GM21786 (cell line): ENCODE measurements at regions not wholly inside any gene's neighbourhood (a gene's known extent, or its start where the extent isn't known, plus 50 kb on each side); places are given as distances from the start of the nearest gene placed in this dataset.
A peak's percentile ranks its signal among the peaks of the same experiment; 100 is the strongest.

Source experiments
- ATAC-seq: cut with Tn5 transposase; IDR thresholded peaks from one replicate; pipeline ENCODE4 v1.9.1; 2021; ENCODE audit not compliant: unreplicated experiment

GRCh38 chr13:89750371-89750770, 1597.1 kb upstream of the MIR17HG start:
- no peak for ATAC-seq

GRCh38 chr13:89751432-89751930, 1596.0 kb upstream of the MIR17HG start:
- ATAC-seq, result no peak

GRCh38 chr13:89752394-89752793, 1595.1 kb upstream of the MIR17HG start:
- no peak for ATAC-seq

- ATAC-seq, result peak; percentile 71
Measured at GRCh38 chr13:89755729-89756492, 1591.6 kb upstream of the MIR17HG start.

GRCh38 chr13:89763005-89763404, 1584.5 kb upstream of the MIR17HG start:
- no peak for ATAC-seq

GRCh38 chr13:89783221-89783755, 1564.2 kb upstream of the MIR17HG start:
- ATAC-seq, result no peak

GRCh38 chr13:89784161-89784809, 1563.2 kb upstream of the MIR17HG start:
- ATAC-seq, result no peak

GRCh38 chr13:89786531-89786930, 1561.0 kb upstream of the MIR17HG start:
- ATAC-seq, result no peak

GRCh38 chr13:89790696-89791095, 1556.8 kb upstream of the MIR17HG start:
- no peak for ATAC-seq

- no peak for ATAC-seq
Measured at GRCh38 chr13:89791971-89792630, 1555.4 kb upstream of the MIR17HG start.

- no peak for ATAC-seq
Measured at GRCh38 chr13:89796196-89796595, 1551.3 kb upstream of the MIR17HG start.

GRCh38 chr13:89803839-89804238, 1543.6 kb upstream of the MIR17HG start:
- ATAC-seq, result no peak

GRCh38 chr13:89806594-89806993, 1540.9 kb upstream of the MIR17HG start:
- ATAC-seq, result no peak

GRCh38 chr13:89812856-89813255, 1534.6 kb upstream of the MIR17HG start:
- no peak for ATAC-seq

GRCh38 chr13:89816404-89816803, 1531.1 kb upstream of the MIR17HG start:
- no peak for ATAC-seq

- ATAC-seq, result no peak
Measured at GRCh38 chr13:89822467-89822866, 1525.0 kb upstream of the MIR17HG start.

GRCh38 chr13:89827552-89827951, 1519.9 kb upstream of the MIR17HG start:
- no peak for ATAC-seq

GRCh38 chr13:89828506-89828905, 1519.0 kb upstream of the MIR17HG start:
- ATAC-seq, result no peak

GRCh38 chr13:89831157-89831556, 1516.3 kb upstream of the MIR17HG start:
- ATAC-seq, result no peak

GRCh38 chr13:89832827-89833226, 1514.7 kb upstream of the MIR17HG start:
- no peak for ATAC-seq

- ATAC-seq, result no peak
Measured at GRCh38 chr13:89843621-89844020, 1503.9 kb upstream of the MIR17HG start.

- ATAC-seq, result no peak
Measured at GRCh38 chr13:89845874-89846273, 1501.6 kb upstream of the MIR17HG start.
